Epithelial cell of proximal tubule (primary cell): ENCODE measurements at regions not wholly inside any gene's neighbourhood (a gene's known extent, or its start where the extent isn't known, plus 50 kb on each side); places are given as distances from the start of the nearest gene placed in this dataset.

Source experiments
- DNase-seq: peaks from one replicate; pipeline ENCODE4 v3.0.0-alpha.2; 2011; ENCODE audit warnings: low read depth
- H3K4me3 ChIP-seq: 2 replicates; pipeline ENCODE4 v1.5.1; 2011; ENCODE audit warnings: low read depth, mild to moderate bottlenecking, low read length
- CTCF ChIP-seq: conservative IDR thresholded peaks from 2 replicates; pipeline ENCODE4 v1.5.1; 2012; ENCODE audit warnings: low read depth, mild to moderate bottlenecking, low read length

- TF ChIP-seq CTCF: no peak
- no peak overlapping the region for H3K4me3 ChIP-seq
- DNase-seq: no peak
Measured at GRCh38 chrX:150162141-150162540, 201.0 kb upstream of the MAMLD1 start.

GRCh38 chrX:150163221-150163930 lies 199.7 kb upstream of the MAMLD1 start:
- no peak for DNase-seq
- no peak for TF ChIP-seq CTCF

GRCh38 chrX:150163956-150164726 lies 199.0 kb upstream of the MAMLD1 start:
- no peak overlapping the region for H3K4me3 ChIP-seq
- TF ChIP-seq CTCF: no peak
- DNase-seq: no peak

More at GRCh38 chrX:150163221-150163930, 199.7 kb upstream of the MAMLD1 start:
- no peak overlapping the region for H3K4me3 ChIP-seq

GRCh38 chrX:150164971-150165600 lies 198.0 kb upstream of the MAMLD1 start:
- DNase-seq: no peak
- no peak overlapping the region for H3K4me3 ChIP-seq
- TF ChIP-seq CTCF: no peak

- no peak overlapping the region for H3K4me3 ChIP-seq
- no peak for DNase-seq
- no peak for TF ChIP-seq CTCF
Measured at GRCh38 chrX:150165776-150166610, 197.1 kb upstream of the MAMLD1 start.

GRCh38 chrX:150167482-150168324 lies 195.4 kb upstream of the MAMLD1 start:
- H3K4me3 ChIP-seq: no peak overlapping the region
- DNase-seq: no peak
- TF ChIP-seq CTCF: no peak
